H9 (cell line): ENCODE measurements at regions not wholly inside any gene's neighbourhood (a gene's known extent, or its start where the extent isn't known, plus 50 kb on each side); places are given as distances from the start of the nearest gene placed in this dataset.

ENCODE experiments used
- DNase-seq: peaks from one replicate; pipeline ENCODE4 v3.0.0-alpha.2; 2017
- H2AFZ ChIP-seq: one replicate; pipeline ENCODE4 v1.6.1; 2013; ENCODE audit warnings: mild to moderate bottlenecking, low read length, control low read depth, moderate library complexity
- H2AK5ac ChIP-seq: 2 replicates; pipeline ENCODE4 v1.6.1; 2013; ENCODE audit warnings: low read length, control low read depth, mixed read lengths; ENCODE audit not compliant: insufficient read length
- H2BK120ac ChIP-seq: one replicate; pipeline ENCODE4 v1.6.1; 2013; ENCODE audit warnings: low read depth, mild to moderate bottlenecking, low read length, control low read depth, inconsistent platforms; ENCODE audit not compliant: poor library complexity, severe bottlenecking
- H2BK12ac ChIP-seq: 2 replicates; pipeline ENCODE4 v1.6.1; 2013; ENCODE audit warnings: low read length, control low read depth, mixed read lengths, low read depth; ENCODE audit not compliant: insufficient read length
- H2BK15ac ChIP-seq: 2 replicates; pipeline ENCODE4 v1.6.1; 2013; ENCODE audit warnings: low read depth, low read length, control low read depth
- H2BK20ac ChIP-seq: one replicate; pipeline ENCODE4 v1.6.1; 2013; ENCODE audit warnings: low read depth, mild to moderate bottlenecking, low read length, control low read depth, inconsistent platforms; ENCODE audit not compliant: poor library complexity, severe bottlenecking
- H2BK5ac ChIP-seq: 2 replicates; pipeline ENCODE4 v1.6.1; 2013; ENCODE audit warnings: low read length, control low read depth, mixed read lengths; ENCODE audit not compliant: insufficient read length
- H3K14ac ChIP-seq: 2 replicates; pipeline ENCODE4 v1.6.1; 2013; ENCODE audit warnings: low read length, control low read depth; ENCODE audit not compliant: insufficient read depth
- H3K18ac ChIP-seq: 2 replicates; pipeline ENCODE4 v1.6.1; 2013; ENCODE audit warnings: low read depth, mild to moderate bottlenecking, mixed read lengths, low read length, control low read depth; ENCODE audit not compliant: insufficient read length
- H3K23ac ChIP-seq: 2 replicates; pipeline ENCODE4 v1.6.1; 2013; ENCODE audit warnings: low read length, control low read depth, mixed read lengths, low read depth; ENCODE audit not compliant: insufficient read length
- H3K23me2 ChIP-seq: 2 replicates; pipeline ENCODE4 v1.6.1; 2013; ENCODE audit warnings: low read depth, mild to moderate bottlenecking, mixed read lengths, low read length, control low read depth; ENCODE audit not compliant: insufficient read length, poor library complexity, severe bottlenecking
- H3K27ac ChIP-seq: 2 replicates; pipeline ENCODE4 v1.5.1; 2013; ENCODE audit warnings: low read length, control low read depth, mixed read lengths, low read depth; ENCODE audit not compliant: insufficient read length
- H3K27me3 ChIP-seq: 2 replicates; pipeline ENCODE4 v1.6.1; 2013; ENCODE audit warnings: low read length, control low read depth, inconsistent platforms; ENCODE audit not compliant: insufficient read depth
- H3K4ac ChIP-seq: 2 replicates; pipeline ENCODE4 v1.6.1; 2013; ENCODE audit warnings: low read depth, mild to moderate bottlenecking, control low read depth, inconsistent platforms, low read length, moderate library complexity
- H3K4me1 ChIP-seq: 2 replicates; pipeline ENCODE4 v1.6.1; 2013; ENCODE audit warnings: low read length, control low read depth, inconsistent platforms; ENCODE audit not compliant: insufficient read depth
- H3K4me2 ChIP-seq: 2 replicates; pipeline ENCODE4 v1.6.1; 2013; ENCODE audit warnings: low read length, control low read depth, mixed read lengths; ENCODE audit not compliant: insufficient read length, insufficient read depth
- H3K56ac ChIP-seq: 2 replicates; pipeline ENCODE4 v1.6.1; 2013; ENCODE audit warnings: low read depth, mild to moderate bottlenecking, mixed read lengths, low read length, control low read depth; ENCODE audit not compliant: insufficient read length
- H3K79me1 ChIP-seq: 2 replicates; pipeline ENCODE4 v1.6.1; 2013; ENCODE audit warnings: low read depth, mild to moderate bottlenecking, moderate library complexity, low read length, control low read depth, inconsistent platforms; ENCODE audit not compliant: insufficient read depth, poor library complexity, severe bottlenecking
- H3K79me2 ChIP-seq: 2 replicates; pipeline ENCODE4 v1.6.1; 2013; ENCODE audit warnings: low read length, control low read depth, inconsistent platforms; ENCODE audit not compliant: insufficient read depth
- H3K9ac ChIP-seq: 2 replicates; pipeline ENCODE4 v1.6.1; 2013; ENCODE audit warnings: low read length, control low read depth, mixed read lengths; ENCODE audit not compliant: insufficient read length; ENCODE audit errors: extremely low read depth
- H3K9me3 ChIP-seq: one replicate; pipeline ENCODE4 v1.6.1; 2013; ENCODE audit warnings: low read depth, low read length, inconsistent platforms; ENCODE audit not compliant: control insufficient read depth
- H3T11ph ChIP-seq: one replicate; pipeline ENCODE4 v1.6.1; 2013; ENCODE audit warnings: mild to moderate bottlenecking, low read length, control low read depth, inconsistent platforms
- H4K20me1 ChIP-seq: one replicate; pipeline ENCODE4 v1.6.1; 2013; ENCODE audit not compliant: control insufficient read depth, insufficient read length, insufficient read depth
- H4K5ac ChIP-seq: 2 replicates; pipeline ENCODE4 v1.6.1; 2013; ENCODE audit warnings: low read depth, mild to moderate bottlenecking, mixed read lengths, low read length, control low read depth; ENCODE audit not compliant: insufficient read length
- H4K8ac ChIP-seq: replicated peaks from 2 replicates; pipeline ENCODE4 v1.6.1; 2013; ENCODE audit warnings: low read length, control low read depth, mixed read lengths, low read depth; ENCODE audit not compliant: insufficient read length
- H4K91ac ChIP-seq: 2 replicates; pipeline ENCODE4 v1.6.1; 2013; ENCODE audit warnings: low read depth, mild to moderate bottlenecking, moderate library complexity, mixed read lengths, low read length, control low read depth; ENCODE audit not compliant: insufficient read length
- H3K27ac Mint-ChIP-seq, 3 experiments: 2 replicates in 2 of 3; 3 replicates in 1 of 3; pipeline ENCODE4 v1.8.0; 2020 to 2021; ENCODE audit warnings: mixed read lengths in 3 of 3, mild to moderate bottlenecking in 1 of 3, moderate library complexity in 1 of 3
- H3K27me3 Mint-ChIP-seq: 2 replicates; pipeline ENCODE4 v1.8.0; 2021; ENCODE audit warnings: low read depth, mild to moderate bottlenecking, moderate library complexity, mixed read lengths
- H3K36me3 Mint-ChIP-seq, 3 experiments: 2 replicates in 2 of 3; 3 replicates in 1 of 3; pipeline ENCODE4 v1.8.0; 2020 to 2021; ENCODE audit warnings: low read depth in 3 of 3, mixed read lengths in 3 of 3; ENCODE audit not compliant: insufficient read depth in 1 of 3
- H3K4me1 Mint-ChIP-seq, 2 experiments: 2 replicates each; pipeline ENCODE4 v1.8.0; 2020; ENCODE audit warnings: mixed read lengths in 2 of 2
- H3K4me3 Mint-ChIP-seq, 2 experiments: 2 replicates in 1 of 2; 3 replicates in 1 of 2; pipeline ENCODE4 v1.8.0; 2020 to 2021; ENCODE audit warnings: mild to moderate bottlenecking in 2 of 2, mixed read lengths in 2 of 2, moderate library complexity in 1 of 2
- H3K9me3 Mint-ChIP-seq, 2 experiments: 2 replicates in 1 of 2; 3 replicates in 1 of 2; pipeline ENCODE4 v1.8.0; 2020; ENCODE audit warnings: mild to moderate bottlenecking in 2 of 2, mixed read lengths in 2 of 2, moderate library complexity in 1 of 2
- CTCF ChIP-seq: fragments of 200-600 bp; sonication (generic); conservative IDR thresholded peaks from 3 replicates; pipeline ENCODE4 v1.8.0; 2021; ENCODE audit warnings: antibody characterized with exemption, mild to moderate bottlenecking
- WGBS: extraction: QIAGEN DNeasy Blood & Tissue Kit; methylation state at CpG from one replicate; pipeline ENCODE4 v1.1.7; 2013; ENCODE audit warnings: missing lambda C conversion rate, low lambda C conversion rate, mixed read lengths; ENCODE audit not compliant: insufficient read length; ENCODE audit errors: extremely low coverage; 5-methylcytosine and 5-hydroxymethylcytosine counted together

- Histone ChIP-seq H3K79me1 (no peaks in the 10 kb centered on the region), H4K20me1 (no peaks in the 10 kb centered on the region), H2AFZ (no peak overlapping the region), H2BK12ac (no peak overlapping the region), H3K14ac (no peak overlapping the region), H3K9me3 (no peaks in the 10 kb centered on the region), H3K4ac (no peak overlapping the region), H3K4me2 (no peak overlapping the region), H2AK5ac (no peak overlapping the region), H2BK15ac (no peak overlapping the region), H3K18ac (no peak overlapping the region), H2BK120ac (no peak overlapping the region), H3K23ac (no peak overlapping the region), H3K23me2 (no peaks in the 10 kb centered on the region), H3K27ac (no peak overlapping the region), H4K5ac (no peak overlapping the region), H3T11ph (no peak overlapping the region), H2BK20ac (no peak overlapping the region), H3K79me2 (no peaks in the 10 kb centered on the region), H3K56ac (no peak overlapping the region), H3K9ac (no peak overlapping the region), H3K4me1 (no peaks in the 10 kb centered on the region), H4K91ac (no peak overlapping the region), H2BK5ac (no peak overlapping the region), H4K8ac (no peak overlapping the region), H3K27me3 (no peaks in the 10 kb centered on the region)
- no CpG with 5 or more reads among the region's 4 CpGs for WGBS
- Mint-ChIP-seq H3K9me3 (peaks cover 8 to 12% of the 10 kb centered on the region in 2 experiments; a peak in 2 of 5 replicates), H3K36me3 (no peaks in the 10 kb centered on the region; a peak in 1 of 7 replicates), H3K4me1 (no peaks in the 10 kb centered on the region), H3K27me3 (peaks cover 2% of the 10 kb centered on the region; the same call in 1 of the 2 replicates), H3K27ac (no peak overlapping the region), H3K4me3 (no peak overlapping the region)
- DNase-seq: no peak
- no peak for TF ChIP-seq CTCF
These were observed 178.0 kb downstream of the MATN1 start for GRCh38 chr1:30545365-30545764.
